Kidney (tissue), 13 donors: ENCODE measurements at regions not wholly inside any gene's neighbourhood (a gene's known extent, or its start where the extent isn't known, plus 50 kb on each side); places are given as distances from the start of the nearest gene placed in this dataset.

Experiments
- DNase-seq, 5 donors: peaks; one replicate each; pipeline ENCODE4 v3.0.0-alpha.2; 2013 to 2020
- FAIRE-seq: peaks from 2 replicates; lab custom pipeline; 2012; peaks lifted over from hg19 to GRCh38; lab: Jason Lieb, UNC
- H3K27ac ChIP-seq, 2 donors: one replicate each; pipeline ENCODE4 v1.7.0; 2013; ENCODE audit warnings: low read depth in 2 of 2, low read length in 2 of 2, inconsistent platforms in 1 of 2
- H3K27me3 ChIP-seq: one replicate; pipeline ENCODE4 v1.7.1; 2013; ENCODE audit warnings: low read length, inconsistent platforms; ENCODE audit not compliant: control insufficient read depth, insufficient read depth
- H3K36me3 ChIP-seq, 3 donors: one replicate each; pipeline versions ENCODE4 v1.7.0 to v1.7.1; 2013; ENCODE audit warnings: low read length in 3 of 3, control low read depth in 1 of 3, inconsistent platforms in 1 of 3; ENCODE audit not compliant: insufficient read depth in 3 of 3, control insufficient read depth in 2 of 3
- H3K4me1 ChIP-seq, 3 donors: one replicate each; pipeline versions ENCODE4 v1.7.0 to v1.7.1; 2013; ENCODE audit warnings: low read length in 3 of 3, inconsistent platforms in 1 of 3, low read depth in 1 of 3; ENCODE audit not compliant: control insufficient read depth in 2 of 3, insufficient read depth in 2 of 3
- H3K4me3 ChIP-seq, 3 donors: one replicate each; pipeline versions ENCODE4 v1.7.0 to v1.8.1; 2013; ENCODE audit warnings: low read length in 3 of 3, control low read depth in 1 of 3, inconsistent platforms in 1 of 3
- H3K9ac ChIP-seq, 3 donors: one replicate each; pipeline versions ENCODE4 v1.7.0 to v1.7.1; 2013; ENCODE audit warnings: low read length in 3 of 3, control low read depth in 1 of 3, inconsistent platforms in 1 of 3
- H3K9me3 ChIP-seq, 3 donors: one replicate each; pipeline versions ENCODE4 v1.7.0 to v1.7.1; 2013; ENCODE audit warnings: low read length in 3 of 3, control low read depth in 1 of 3, inconsistent platforms in 1 of 3; ENCODE audit not compliant: control insufficient read depth in 2 of 3, insufficient read depth in 1 of 3
- CTCF ChIP-seq: IDR thresholded peaks from 3 replicates; pipeline ENCODE4 v1.5.1; 2012; ENCODE audit warnings: mild to moderate bottlenecking, moderate library complexity, borderline replicate concordance; ENCODE audit not compliant: insufficient read depth; ENCODE audit errors: extremely low read depth
- intact Hi-C: fragments of 100-400 bp; cut with DNase I; formaldehyde crosslinking; loops from one replicate; pipeline ENCODE4 v1.11.1; 2022
- donor health status: control.
- donor health status: control.
- donor health status: control.
- donor health status: control.
- donor health status: control.
- donor health status: DM: yes; HTN: yes; CAD: no.
- donor health status: Normal renal cell carcinoma (clear cell type).

DNA sequence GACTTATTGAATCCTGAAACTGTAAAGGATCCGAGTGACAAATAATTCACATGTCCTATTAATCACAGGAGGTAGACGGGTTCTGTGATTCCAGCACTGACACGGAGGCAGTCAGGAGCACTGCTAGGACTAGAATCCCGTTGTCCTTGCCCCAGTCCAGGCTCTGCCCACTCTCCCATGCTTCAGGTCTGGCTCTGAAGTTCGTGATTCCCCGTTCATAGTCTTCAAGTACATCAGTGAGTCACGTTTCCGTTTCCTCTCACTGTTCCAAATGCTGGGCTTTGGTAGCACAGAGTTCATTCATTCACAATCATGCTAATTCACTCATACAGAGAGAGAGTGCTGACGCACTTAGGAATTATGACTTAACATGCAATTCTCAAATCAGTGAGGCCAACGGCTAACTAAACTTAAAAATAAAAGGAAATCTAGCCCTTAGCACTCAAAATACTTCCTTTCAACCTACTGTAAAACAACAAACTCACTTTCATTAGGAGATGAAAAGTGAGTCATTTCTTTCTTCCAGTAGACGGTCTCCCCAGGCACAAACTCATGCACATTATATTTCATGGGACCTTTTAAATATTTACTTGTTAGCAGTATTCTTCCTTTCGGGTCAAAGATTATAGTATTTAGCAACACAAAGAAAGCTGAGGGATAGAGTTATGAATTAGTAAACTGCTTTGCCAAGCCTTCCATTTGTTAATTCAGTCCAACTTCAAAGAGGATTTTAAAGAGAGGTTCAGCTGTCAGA lies 94.0 kb upstream of the NHSL1 start:
- H3K4me1 ChIP-seq, result peaks cover 3 to 10% (median 7%) of the 10 kb centered on the region in 3 donors
- H3K9me3 ChIP-seq, result no peaks in the 10 kb centered on the region
- peak overlapping the region; percentile 7 to 31 (median 20) for H3K4me3 ChIP-seq
- DNase-seq, result peak in 3 of 5 donors; percentile 22 to 85 (median 62)
- H3K36me3 ChIP-seq, result no peaks in the 10 kb centered on the region
- peak overlapping the region in 1 of 3 donors; percentile 9 for H3K9ac ChIP-seq
- peak; percentile 92 for FAIRE-seq
- H3K27ac ChIP-seq, result peak overlapping the region; percentile 32 to 57
- intact Hi-C loops, result no loop called here
- H3K27me3 ChIP-seq, result no peaks in the 10 kb centered on the region
- no peak for TF ChIP-seq CTCF

DNA sequence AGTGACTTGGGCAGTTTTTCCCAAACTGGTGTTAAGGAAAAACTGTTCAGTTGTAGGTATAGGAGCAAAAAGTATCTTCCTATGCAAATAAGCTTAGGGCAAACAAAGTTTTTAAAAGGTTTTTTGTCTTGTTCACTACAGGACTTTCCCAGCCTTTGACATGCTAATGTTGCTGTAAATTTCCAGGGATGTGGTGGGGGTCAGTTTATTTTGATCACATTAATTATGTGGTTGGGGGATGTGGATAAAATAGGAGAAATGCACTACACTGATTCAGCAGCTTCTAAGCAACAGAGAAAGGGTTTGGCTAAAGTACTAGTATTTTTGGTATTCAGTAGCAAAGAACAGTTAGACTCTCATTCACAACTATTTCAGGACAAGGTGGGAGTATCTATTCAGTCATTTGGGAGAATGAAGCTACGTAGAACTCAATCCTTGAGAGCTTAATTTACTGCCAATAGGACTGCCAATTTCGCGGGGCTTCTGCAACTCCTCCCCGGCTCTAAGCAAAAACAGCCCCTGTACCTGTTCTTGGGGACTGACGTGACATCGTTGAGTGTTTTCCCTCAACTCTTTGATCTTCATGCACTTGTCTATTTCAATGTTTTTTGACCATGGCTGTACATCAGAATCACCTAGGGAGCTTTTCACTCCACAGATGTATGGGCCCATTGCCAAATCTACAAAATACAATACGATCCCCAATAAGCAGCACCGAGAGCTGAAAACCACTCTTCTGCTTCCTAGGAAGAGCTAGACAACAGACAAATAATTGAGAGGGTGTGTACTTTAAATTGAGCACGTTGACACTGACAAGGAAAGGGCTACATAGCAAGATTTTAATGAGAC lies 94.8 kb upstream of the NHSL1 start:
- DNase-seq (no peak), FAIRE-seq (no peak)
- intact Hi-C loops, result no loop called here
- Histone ChIP-seq H3K36me3 (no peaks in the 10 kb centered on the region), H3K4me3 (peak overlapping the region in 1 of 3 donors; percentile 20), H3K4me1 (peaks cover 0 to 10% (median 5%) of the 10 kb centered on the region in 3 donors), H3K9me3 (no peaks in the 10 kb centered on the region), H3K27me3 (no peaks in the 10 kb centered on the region), H3K9ac (no peak overlapping the region), H3K27ac (peak overlapping the region in 1 of 2 donors; percentile 34)
- TF ChIP-seq CTCF, result no peak

DNA sequence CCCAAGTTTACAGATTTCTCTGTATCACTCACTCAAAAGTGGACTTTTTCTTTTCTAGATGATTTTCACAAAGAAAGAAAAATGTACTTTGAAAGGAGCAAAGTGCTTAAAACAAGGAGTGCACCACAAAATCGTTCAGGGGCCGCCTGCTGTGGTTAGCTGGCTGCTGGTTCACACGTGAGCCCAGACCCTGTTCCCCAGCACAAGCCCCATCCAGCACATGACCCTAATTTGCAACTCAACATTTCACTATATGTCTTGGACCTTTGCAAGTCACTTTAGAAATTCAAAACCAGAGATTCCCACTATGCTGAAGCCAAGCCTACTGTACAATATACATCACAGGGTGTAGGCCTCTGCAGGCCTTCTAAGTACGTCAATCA lies 95.5 kb upstream of the NHSL1 start:
- H3K27me3 ChIP-seq, result no peaks in the 10 kb centered on the region
- H3K9me3 ChIP-seq, result no peaks in the 10 kb centered on the region
- H3K4me3 ChIP-seq, result no peak overlapping the region
- no peak for FAIRE-seq
- no peaks in the 10 kb centered on the region for H3K36me3 ChIP-seq
- no peak overlapping the region for H3K27ac ChIP-seq
- no peak for TF ChIP-seq CTCF
- peaks cover 0 to 10% (median 5%) of the 10 kb centered on the region in 3 donors for H3K4me1 ChIP-seq
- intact Hi-C loops, result no loop called here
- DNase-seq, result no peak
- H3K9ac ChIP-seq, result no peak overlapping the region
